Fibroblast of upper back skin (primary cell): ENCODE measurements at regions not wholly inside any gene's neighbourhood (a gene's known extent, or its start where the extent isn't known, plus 50 kb on each side); places are given as distances from the start of the nearest gene placed in this dataset.

Experiments used
- DNase-seq: peaks from one replicate; pipeline ENCODE4 v3.0.0-alpha.2; 2013

DNA sequence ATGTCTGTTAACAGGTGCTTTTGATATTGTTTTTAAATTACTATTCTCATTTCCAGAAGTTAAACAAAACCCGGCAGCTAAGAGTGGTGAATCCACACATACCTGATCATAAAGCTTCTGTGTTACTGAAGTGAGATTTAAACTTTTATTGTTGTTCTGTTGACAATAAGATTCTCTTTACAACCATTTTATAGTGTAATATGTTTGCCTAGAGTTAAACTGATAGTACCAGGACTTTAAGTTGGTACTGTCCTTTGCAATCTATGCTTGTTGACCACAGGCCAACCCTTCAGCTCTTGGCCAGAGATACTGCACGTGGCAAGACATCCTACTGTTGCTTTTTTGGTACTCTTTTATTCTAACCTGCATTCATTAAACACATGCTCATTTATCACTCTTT, 806.2 kb downstream of the MTRR start:
- DNase-seq = no peak

DNA sequence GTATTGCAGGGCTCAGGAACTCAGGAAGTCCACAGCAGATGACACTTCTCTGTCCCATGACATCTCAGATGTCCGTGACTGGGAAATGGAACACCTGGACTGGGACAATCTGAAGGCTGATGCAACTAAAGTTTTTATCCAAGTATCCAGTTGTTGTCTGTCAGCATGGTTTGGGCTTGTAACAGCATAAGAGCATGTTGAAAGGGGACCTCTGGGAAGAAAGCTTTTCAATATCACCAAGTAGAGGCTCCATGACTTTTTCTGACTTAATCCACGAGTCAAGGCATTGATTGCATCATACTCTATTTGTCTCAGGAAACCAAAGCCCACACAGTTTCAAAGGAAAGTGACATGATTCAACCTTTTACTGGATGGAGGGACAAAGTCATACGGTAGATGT, 807.7 kb downstream of the MTRR start:
- DNase-seq = no peak

- no peak for DNase-seq
Measured at GRCh38 chr5:8682381-8682780, 813.4 kb downstream of the MTRR start.

GRCh38 chr5:8683496-8683895, 814.5 kb downstream of the MTRR start:
- DNase-seq = peak; percentile 9

DNA sequence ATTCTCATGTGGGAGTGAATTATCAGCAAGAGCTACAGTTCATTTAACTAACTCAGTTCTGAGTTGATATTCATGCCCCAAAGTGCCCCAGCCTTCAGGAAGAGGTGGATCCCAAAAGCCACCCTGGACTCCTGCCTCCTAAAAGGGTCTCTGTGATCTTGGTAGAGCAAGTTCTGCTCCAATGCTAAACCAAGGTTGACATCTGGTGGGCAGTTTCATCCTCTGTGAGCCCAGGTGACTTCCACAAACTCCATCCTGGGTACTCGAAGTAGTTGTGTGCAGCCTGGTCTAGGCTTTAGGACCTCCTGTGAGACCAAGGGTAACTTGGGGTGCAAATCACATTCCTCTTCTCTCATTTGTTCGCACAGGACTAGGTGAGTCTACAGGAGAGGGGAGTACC, 816.8 kb downstream of the MTRR start:
- peak; percentile 5 for DNase-seq

DNA sequence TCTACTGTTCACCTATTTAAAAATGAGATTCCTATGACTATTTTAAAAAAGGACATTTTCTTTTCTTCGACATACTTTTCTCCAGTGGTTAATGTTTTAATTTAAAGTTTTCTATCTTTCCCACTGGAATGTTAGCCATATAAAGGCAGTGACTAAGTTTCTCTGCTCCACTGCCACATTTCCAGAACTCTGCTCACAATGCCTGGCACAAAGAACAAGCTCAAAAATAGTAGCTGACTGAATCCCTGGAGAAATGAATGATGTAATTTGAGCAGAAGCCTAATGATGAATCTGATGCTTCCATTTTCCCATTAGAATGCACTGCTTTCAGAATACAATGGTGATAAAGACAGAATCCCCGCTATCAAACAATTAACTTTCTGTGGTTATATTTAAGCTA, 817.8 kb downstream of the MTRR start:
- DNase-seq = peak; percentile 79

DNA sequence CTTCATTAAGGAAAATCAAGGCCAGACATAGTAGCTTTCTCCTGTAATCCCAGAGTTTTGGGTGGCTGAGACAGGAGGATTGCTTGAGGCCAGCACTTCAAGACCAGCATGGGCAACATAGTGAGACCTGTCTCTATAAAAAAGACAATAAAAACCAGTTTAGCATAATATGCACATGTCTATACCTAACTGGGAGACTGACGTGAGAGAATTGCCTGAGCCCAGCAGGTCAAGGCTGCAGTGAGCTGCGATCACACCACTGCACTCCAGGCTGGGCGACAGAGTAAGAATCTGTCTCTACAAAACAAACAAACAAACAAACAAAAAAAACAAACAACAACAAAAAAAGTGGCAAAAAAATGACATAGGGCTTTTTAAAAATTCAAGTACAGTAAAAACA, 820.8 kb downstream of the MTRR start:
- DNase-seq = no peak

- no peak for DNase-seq
Measured at GRCh38 chr5:8691221-8691620, 822.3 kb downstream of the MTRR start.

- no peak for DNase-seq
Measured at GRCh38 chr5:8693341-8693844, 824.4 kb downstream of the MTRR start.

- no peak for DNase-seq
Measured at GRCh38 chr5:8694545-8694944, 825.6 kb downstream of the MTRR start.

DNA sequence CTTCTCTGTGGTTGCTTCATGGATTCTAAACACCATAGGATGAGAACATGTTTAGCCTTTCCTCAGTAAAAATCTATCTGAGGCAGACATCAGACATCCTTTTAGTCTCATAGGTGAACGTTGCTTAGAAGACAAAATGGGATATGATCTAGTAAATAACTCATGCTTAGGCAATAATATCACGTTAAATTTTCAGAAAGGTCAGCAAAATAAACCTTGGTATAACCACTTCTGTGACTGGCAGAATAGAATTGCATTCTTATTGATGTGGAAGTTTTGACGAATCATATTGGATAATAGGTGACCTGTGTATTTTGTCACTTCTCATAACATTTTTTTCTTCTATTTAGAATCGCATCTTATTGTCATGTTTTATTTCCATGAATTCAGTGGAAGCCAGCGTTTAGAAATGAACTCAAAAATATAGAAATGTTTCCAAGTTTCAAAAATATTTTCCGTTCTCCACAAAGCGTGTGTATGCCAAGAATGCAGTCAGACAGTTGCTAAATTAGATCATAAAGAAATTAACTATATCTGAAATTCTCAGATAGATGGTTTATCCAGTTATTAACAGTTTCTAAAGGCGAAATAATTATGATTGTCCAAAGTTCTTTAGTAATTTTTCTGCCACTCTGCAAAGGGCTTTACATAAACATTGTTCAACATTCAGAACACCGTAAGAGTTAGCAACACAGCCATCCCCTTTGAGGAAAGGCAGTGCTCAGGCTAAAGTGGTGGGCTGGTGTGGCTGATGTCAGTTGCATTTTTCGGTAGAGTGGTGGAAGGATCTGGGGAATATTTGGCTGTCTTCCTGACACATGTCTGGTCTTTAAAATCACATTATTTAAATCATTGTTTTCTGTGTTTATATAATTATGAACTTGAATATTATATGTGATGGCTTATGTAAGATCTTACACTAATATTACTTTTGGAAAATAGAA, 827.2 kb downstream of the MTRR start:
- no peak for DNase-seq

- no peak for DNase-seq
Measured at GRCh38 chr5:8700222-8700621, 831.3 kb downstream of the MTRR start.

- no peak for DNase-seq
Measured at GRCh38 chr5:8700671-8701070, 831.7 kb downstream of the MTRR start.

GRCh38 chr5:8701251-8701650, 832.3 kb downstream of the MTRR start:
- peak; percentile 25 for DNase-seq

DNA sequence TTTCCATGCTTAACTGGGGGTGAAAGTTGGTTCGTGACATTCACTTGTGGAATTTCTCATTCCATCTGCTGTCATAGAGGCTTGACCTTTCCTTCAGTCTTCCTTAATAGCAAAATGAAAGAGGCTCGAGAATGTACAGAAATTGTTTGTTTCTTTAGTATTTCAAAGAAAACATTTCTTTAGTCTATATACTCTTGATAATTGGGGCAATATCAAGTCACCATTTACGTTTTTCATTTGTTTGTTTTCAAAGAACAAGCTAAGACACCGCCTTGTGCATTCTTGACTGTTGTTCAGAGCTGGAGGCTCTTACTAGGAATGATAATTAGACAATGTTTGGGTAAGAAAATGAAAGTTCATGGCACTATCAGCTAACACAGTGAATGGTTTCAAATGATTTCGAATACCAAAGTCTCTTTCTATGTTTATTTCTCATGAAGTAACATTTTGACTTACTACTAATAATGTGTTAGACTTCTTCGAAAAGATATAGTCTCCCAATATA, 835.4 kb downstream of the SEMA5A start:
- no peak for DNase-seq

- no peak for DNase-seq
Measured at GRCh38 chr5:8714198-8714597, 831.7 kb downstream of the SEMA5A start.

GRCh38 chr5:8714861-8715260, 831.0 kb downstream of the SEMA5A start:
- DNase-seq = no peak

DNA sequence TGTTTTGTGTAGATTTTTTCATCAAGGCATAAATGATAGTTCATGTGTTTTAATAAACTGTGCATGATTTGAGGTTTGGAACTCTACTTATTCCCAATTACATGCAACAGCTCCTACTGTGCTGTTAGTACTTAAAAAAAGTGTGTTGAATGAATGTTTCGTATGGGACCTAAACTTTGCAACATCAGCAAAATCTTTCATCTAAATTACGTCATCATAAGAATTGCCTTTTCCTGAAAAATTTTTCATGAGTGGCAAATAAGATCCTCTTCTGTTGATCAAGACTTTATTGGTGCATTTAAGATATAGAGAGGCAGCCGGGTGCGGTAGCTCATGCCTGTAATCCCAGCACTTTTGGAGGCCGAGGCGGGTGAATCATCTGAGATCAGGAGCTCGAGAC, 826.1 kb downstream of the SEMA5A start:
- no peak for DNase-seq

- no peak for DNase-seq
Measured at GRCh38 chr5:8720506-8720905, 825.4 kb downstream of the SEMA5A start.

- no peak for DNase-seq
Measured at GRCh38 chr5:8721536-8721935, 824.3 kb downstream of the SEMA5A start.

DNA sequence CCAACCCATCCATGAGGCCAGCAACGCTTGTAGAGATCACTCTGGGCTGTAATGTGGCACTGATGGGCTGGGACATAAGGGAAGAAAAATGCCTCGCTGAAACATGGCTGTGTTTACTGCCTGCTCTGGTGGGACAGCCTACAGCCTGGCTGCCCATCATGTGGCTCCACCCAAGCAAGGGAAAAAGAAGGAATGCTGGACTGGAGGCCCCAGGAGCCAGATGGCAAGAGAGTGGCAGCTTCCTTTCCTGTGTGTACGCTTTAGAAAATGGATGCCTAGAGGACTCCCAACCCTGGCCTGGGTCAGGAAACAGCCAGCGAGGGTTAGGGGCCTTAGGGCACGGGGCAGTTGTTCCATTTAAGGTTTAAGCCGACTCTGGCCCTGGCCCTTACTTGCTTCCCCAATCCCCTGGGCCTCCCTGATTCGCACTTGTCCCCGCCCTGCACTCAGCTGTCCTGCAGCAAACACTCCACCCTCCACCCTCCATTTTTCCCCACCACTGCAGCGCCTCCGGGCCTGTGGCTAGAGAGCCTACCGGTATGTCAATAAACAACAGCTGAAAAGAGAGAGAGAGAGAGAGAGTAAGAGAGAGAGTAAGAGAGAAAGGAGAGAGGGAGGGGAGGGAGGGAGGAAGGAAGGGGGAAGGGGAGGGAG, 819.4 kb downstream of the SEMA5A start:
- no peak for DNase-seq

DNA sequence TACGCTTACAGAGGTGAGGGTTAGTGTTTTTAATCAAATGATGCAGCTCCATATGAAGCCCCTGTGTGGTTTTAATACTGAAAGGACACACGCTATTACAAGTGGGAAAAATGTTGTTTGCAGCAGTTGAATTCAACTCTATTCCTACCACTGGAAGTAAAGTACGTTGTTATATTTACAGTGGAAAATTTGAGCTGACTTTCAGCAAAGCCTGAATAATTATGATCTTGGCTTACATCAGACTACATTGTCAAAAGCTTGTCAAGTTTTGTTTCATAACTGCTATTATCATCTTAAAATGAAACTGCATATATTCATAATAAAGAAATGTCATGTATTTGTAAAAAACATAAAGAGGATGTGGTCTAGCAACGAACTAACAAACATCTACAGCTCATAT, 818.5 kb downstream of the SEMA5A start:
- DNase-seq = no peak

DNA sequence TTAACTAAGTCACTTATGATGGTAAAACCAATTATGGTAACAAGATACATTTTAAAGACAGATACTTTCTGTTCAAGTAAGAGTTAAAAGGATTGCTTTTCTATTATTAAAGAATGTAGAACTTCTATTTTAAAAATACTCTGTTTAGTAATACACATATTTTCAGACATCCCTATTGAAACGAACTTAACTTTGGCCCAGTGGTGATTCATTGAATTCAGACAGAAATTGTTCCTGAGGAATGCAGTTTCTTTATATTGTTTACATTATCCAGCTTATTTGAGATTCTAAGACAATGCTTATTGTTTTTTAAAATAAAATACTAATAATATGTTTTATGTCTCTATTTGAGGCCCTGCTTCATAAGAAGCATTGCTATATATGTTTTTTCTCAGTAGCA, 816.4 kb downstream of the SEMA5A start:
- peak; percentile 40 for DNase-seq

DNA sequence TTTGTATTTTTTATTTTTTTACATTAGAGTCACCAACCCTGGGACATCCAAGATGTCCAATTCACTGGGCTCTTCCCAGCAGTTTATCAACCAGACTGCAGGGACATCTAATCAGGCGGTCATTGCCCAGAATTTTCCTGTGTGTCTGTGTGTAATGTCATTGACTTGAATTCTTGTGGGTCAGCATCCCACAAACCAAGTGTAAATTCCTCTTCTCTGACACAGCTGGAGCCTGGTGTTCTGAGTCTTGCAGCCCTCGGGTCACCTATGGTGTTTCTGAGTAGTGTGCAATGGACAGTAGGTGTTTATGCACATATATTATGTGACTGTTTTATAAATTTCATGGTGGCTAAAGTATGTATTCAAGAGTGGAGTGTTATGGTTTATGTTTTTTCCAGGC, 815.7 kb downstream of the SEMA5A start:
- peak; percentile 59 for DNase-seq
